Peyer's patch (tissue), 4 donors: ENCODE measurements at regions not wholly inside any gene's neighbourhood (a gene's known extent, or its start where the extent isn't known, plus 50 kb on each side); places are given as distances from the start of the nearest gene placed in this dataset.

ENCODE experiments used
- POLR2A ChIP-seq, 2 donors: fragments of 450-650 bp; IDR thresholded peaks; one replicate each; pipeline ENCODE4 v1.5.1; 2017; ENCODE audit warnings: antibody characterized with exemption in 2 of 2, mild to moderate bottlenecking in 2 of 2, moderate library complexity in 2 of 2
- TF ChIP-seq, protein P1 (sequence below), 6 experiments: fragments of 450-650 bp in 4 of 6; fragments of 200-600 bp in 2 of 6; sonication (generic) in 1 of 6; IDR thresholded peaks; one replicate each; pipeline ENCODE4 v1.5.1; 2017 to 2019; ENCODE audit warnings: antibody characterized with exemption in 6 of 6, mild to moderate bottlenecking in 3 of 6, moderate library complexity in 1 of 6

DNA sequence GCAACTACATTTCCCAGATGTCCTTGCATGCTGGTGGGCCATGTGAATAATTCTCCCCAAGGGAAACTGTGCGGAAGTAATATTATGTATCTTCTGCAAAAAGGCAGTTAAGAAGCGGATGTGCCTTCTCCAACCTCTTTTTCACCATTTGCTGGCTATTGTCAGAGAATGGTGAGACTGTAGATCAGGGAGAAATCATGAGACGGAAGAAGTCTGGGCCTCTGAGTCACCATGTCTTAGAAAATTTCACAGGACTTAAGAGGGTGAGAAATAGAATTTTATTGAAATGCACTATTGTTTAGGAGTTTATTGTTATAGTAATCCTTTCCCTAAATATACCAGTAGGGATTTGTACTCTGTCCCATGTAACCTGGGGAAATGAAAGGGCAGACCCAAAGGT lies 298.7 kb upstream of the ZC3H12C start:
- TF ChIP-seq, protein P1, sequence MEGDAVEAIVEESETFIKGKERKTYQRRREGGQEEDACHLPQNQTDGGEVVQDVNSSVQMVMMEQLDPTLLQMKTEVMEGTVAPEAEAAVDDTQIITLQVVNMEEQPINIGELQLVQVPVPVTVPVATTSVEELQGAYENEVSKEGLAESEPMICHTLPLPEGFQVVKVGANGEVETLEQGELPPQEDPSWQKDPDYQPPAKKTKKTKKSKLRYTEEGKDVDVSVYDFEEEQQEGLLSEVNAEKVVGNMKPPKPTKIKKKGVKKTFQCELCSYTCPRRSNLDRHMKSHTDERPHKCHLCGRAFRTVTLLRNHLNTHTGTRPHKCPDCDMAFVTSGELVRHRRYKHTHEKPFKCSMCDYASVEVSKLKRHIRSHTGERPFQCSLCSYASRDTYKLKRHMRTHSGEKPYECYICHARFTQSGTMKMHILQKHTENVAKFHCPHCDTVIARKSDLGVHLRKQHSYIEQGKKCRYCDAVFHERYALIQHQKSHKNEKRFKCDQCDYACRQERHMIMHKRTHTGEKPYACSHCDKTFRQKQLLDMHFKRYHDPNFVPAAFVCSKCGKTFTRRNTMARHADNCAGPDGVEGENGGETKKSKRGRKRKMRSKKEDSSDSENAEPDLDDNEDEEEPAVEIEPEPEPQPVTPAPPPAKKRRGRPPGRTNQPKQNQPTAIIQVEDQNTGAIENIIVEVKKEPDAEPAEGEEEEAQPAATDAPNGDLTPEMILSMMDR (IDR thresholded peaks at IDR 0.05), result no peak
- TF ChIP-seq POLR2A (IDR thresholded peaks at IDR 0.05), result no peak
